Stimulated activated naive B cell treated with anti-CD40 and anti-IgM and Interleukin-4, amounts not matched to agents 10 μg/mL and 1 μg/mL and 100 μg/mL, for 72 hours (primary cell): ENCODE measurements at regions not wholly inside any gene's neighbourhood (a gene's known extent, or its start where the extent isn't known, plus 50 kb on each side); places are given as distances from the start of the nearest gene placed in this dataset.

Source experiments
- ATAC-seq, 2 donors: fragments of 150-1000 bp; cut with Tn5 transposase; replicated peaks; 2 replicates each; pipeline ENCODE4 v1.10.0; 2021; ENCODE audit warnings: moderate library complexity in 1 of 2
- DNase-seq: peaks from one replicate; pipeline ENCODE4 v3.0.0; 2021
- H3K27ac Mint-ChIP-seq: one replicate; pipeline ENCODE4 v1.8.0; 2022; ENCODE audit warnings: mild to moderate bottlenecking, mixed read lengths
- H3K27me3 Mint-ChIP-seq, 2 donors: one replicate each; pipeline ENCODE4 v1.8.0; 2022; ENCODE audit warnings: mixed read lengths in 2 of 2
- H3K36me3 Mint-ChIP-seq, 2 donors: one replicate each; pipeline ENCODE4 v1.8.0; 2022; ENCODE audit warnings: mixed read lengths in 2 of 2, mild to moderate bottlenecking in 1 of 2
- H3K4me1 Mint-ChIP-seq, 2 donors: one replicate each; pipeline ENCODE4 v1.8.0; 2022; ENCODE audit warnings: mixed read lengths in 2 of 2, mild to moderate bottlenecking in 1 of 2
- H3K4me3 Mint-ChIP-seq, 2 donors: one replicate each; pipeline ENCODE4 v1.8.0; 2022; ENCODE audit warnings: mild to moderate bottlenecking in 2 of 2, mixed read lengths in 2 of 2, moderate library complexity in 1 of 2
- H3K9me3 Mint-ChIP-seq, 2 donors: one replicate each; pipeline ENCODE4 v1.8.0; 2022; ENCODE audit warnings: mixed read lengths in 2 of 2, mild to moderate bottlenecking in 1 of 2

DNA sequence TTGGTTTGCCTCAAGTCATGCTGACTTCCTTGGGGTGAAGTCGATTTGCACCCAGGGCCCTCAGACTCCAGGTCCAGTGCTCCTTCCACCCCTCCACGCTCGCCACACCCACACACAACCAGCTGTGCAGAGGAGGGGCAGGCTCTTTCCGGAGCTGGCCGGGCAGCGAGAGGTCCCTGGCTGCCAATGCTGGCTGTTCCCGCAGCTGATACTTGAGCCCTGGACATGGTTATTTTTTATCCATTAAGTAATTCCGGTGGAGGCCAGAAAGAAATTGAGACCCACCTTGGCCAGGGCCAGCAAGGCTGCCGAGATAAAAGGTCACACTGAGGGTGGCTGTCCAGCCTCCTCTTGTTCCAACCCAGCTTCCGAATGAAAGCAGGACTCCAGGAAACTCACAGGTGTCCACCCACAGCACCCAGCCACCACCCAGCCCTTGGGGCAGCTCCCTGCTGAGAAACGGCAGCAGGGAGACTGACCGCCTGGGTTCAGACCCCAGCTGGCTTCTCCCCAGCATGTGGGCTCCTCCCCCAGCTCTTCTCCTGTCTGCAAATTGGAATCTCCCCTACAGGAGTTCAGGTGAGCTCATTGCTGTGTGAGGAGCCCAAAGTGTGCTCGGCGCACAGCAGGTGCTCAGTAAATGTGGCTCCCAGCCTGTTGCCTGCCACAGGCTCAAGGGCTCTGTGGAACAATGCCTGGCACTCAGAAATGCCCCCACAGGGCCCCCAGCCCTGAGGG, 77.8 kb downstream of the PDGFA start:
- no peak overlapping the region for H3K27ac Mint-ChIP-seq
- peaks cover 8 to 10% of the 10 kb centered on the region in 2 donors for H3K9me3 Mint-ChIP-seq
- H3K27me3 Mint-ChIP-seq: no peaks in the 10 kb centered on the region
- H3K36me3 Mint-ChIP-seq: no peaks in the 10 kb centered on the region
- H3K4me3 Mint-ChIP-seq: no peak overlapping the region
- no peak for ATAC-seq
- H3K4me1 Mint-ChIP-seq: no peaks in the 10 kb centered on the region
- no peak for DNase-seq

DNA sequence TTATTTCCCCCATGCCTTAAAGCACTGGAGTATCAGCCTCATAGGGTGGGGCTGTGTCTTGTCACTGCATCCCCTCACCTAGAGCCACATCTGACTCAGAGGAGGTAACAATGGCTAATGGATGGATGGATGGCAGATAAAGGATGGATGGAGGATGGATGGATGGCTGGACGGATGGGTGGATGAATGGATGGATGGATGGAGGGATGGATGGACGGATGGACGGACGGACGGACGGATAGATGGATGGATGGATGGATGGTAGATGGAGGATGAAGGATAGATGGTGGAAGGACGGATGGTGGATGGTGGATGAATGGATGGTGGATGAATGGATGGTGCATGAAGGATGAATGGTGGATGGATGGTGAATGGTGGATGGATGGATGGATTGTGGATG, 77.2 kb downstream of the PDGFA start:
- no peaks in the 10 kb centered on the region for H3K36me3 Mint-ChIP-seq
- ATAC-seq: no peak
- H3K27ac Mint-ChIP-seq: no peak overlapping the region
- no peak overlapping the region for H3K4me3 Mint-ChIP-seq
- no peak for DNase-seq
- no peaks in the 10 kb centered on the region for H3K27me3 Mint-ChIP-seq
- peaks cover 8 to 10% of the 10 kb centered on the region in 2 donors for H3K9me3 Mint-ChIP-seq
- no peaks in the 10 kb centered on the region for H3K4me1 Mint-ChIP-seq

DNA sequence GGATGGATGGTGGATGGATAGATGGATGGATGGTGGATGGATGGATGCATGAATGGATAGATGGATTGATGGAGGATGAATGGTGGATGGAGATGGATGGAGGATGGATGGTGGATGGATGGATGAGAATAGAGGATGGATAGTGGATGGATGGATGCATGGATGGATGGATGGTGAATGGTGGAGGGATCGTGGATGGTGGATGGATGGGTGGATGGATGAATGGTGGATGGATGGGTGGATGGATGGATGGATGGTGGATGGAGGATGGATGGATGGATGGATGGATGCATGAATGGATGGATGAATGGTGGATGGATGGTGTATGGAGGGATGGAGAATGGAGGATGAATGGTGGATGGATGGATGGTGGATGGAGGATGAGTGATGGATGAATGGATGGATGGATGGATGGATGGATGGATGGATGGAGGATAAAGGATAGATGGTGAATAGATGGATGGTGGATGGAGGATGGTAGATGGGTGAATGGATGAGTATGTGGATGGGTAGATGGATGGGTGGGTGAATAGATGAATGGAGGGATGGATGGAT, 76.3 kb downstream of the PDGFA start:
- Mint-ChIP-seq H3K9me3 (peaks cover 8 to 10% of the 10 kb centered on the region in 2 donors), H3K4me3 (no peak overlapping the region), H3K27me3 (no peaks in the 10 kb centered on the region), H3K4me1 (no peaks in the 10 kb centered on the region), H3K36me3 (no peaks in the 10 kb centered on the region), H3K27ac (no peak overlapping the region)
- DNase-seq (no peak), ATAC-seq (no peak)

DNA sequence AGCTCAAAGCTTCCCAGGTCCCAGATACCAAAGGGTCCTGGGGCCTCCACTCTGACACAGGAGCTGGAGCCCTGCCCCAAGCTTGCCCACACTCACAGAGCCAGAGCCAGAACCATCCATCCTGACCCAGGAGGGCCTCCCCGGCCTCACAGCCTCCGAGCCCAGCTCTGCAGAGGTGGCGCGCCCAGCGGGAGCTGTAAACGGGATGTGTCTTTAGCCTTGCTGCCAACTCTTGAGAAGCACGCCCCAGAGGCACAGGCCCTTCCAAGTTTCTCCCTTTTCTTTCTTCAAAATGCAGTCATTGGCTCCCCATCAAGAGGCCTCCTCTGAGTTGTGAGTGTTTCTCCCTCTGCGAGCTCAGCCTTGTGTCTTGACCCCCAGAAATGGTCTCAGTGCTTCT, 75.0 kb downstream of the PDGFA start:
- peaks cover 5 to 8% of the 10 kb centered on the region in 2 donors for H3K27me3 Mint-ChIP-seq

DNA sequence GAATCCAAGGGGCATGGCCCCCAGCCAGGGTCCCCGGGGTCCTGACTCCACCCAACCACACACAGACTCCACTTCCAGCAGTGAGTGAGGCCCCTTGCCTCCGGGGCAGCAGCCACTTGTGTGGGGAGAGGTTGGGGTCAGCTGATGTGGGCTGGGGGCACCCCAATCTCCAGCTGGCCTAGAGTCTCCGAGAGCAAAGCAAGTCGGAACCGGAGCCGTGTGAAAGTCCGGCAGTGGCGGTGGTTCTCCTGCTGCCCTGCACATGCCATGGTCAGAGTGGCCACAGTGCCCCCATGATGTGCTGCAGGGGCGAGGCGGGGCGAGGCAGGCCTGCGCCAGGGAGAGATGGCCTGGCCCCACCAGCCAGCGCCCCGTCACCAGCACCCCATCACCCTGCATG, 74.6 kb downstream of the PDGFA start:
- Mint-ChIP-seq H3K27me3 (peaks cover 5 to 9% of the 10 kb centered on the region in 2 donors), H3K9me3 (peaks cover 8 to 10% of the 10 kb centered on the region in 2 donors), H3K4me3 (no peak overlapping the region), H3K27ac (no peak overlapping the region), H3K36me3 (no peaks in the 10 kb centered on the region), H3K4me1 (no peaks in the 10 kb centered on the region)
- no peak for DNase-seq
- ATAC-seq: no peak

More for the DNA sequence above, 75.0 kb downstream of the PDGFA start:
- Mint-ChIP-seq H3K36me3 (no peaks in the 10 kb centered on the region), H3K4me3 (no peak overlapping the region), H3K4me1 (no peaks in the 10 kb centered on the region), H3K27ac (no peak overlapping the region), H3K9me3 (peaks cover 8 to 10% of the 10 kb centered on the region in 2 donors)
- ATAC-seq (no peak), DNase-seq (no peak)

DNA sequence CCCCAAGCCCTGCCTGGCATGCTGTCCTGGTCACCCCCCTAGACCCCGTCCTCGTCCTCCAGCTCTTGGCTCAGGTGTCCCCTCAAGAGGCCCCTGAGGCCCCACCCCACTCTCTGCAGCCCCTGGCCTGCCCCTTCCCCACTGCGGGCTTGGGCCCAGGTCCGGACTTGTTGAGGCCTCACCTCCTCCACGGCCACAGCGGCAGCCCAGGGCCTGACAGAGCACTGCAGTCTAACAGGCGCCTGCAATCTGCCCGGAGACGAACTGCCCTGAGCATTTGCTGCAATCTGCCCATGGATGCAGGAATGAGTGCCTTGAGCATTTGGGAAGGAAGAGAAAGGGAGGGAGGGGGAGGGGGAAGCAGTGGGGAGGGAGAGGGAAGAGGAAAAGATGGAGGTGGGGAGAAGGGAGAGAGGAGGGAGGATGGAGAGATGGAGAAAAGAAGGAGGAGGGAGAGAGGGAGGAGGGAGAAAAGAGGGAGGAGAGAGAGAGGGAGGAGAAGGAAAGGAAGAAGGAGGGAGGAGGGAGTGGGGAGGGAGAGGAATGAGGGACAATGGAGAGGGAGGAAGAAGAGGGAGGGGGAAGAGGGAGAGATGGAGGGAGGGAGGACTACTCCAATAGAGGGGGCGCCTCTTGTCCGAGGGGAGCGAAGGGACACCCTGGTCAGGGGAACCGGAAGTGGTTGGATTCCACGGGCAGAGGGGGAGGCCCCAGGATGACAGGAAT, 73.9 kb downstream of the PDGFA start:
- ATAC-seq (no peak), DNase-seq (no peak)
- no peak overlapping the region for H3K4me3 Mint-ChIP-seq
- peaks cover 6 to 9% of the 10 kb centered on the region in 2 donors for H3K27me3 Mint-ChIP-seq
- no peaks in the 10 kb centered on the region for H3K36me3 Mint-ChIP-seq
- H3K27ac Mint-ChIP-seq: no peak overlapping the region
- H3K4me1 Mint-ChIP-seq: peaks cover 0 to under 1% of the 10 kb centered on the region in 2 donors
- H3K9me3 Mint-ChIP-seq: peaks cover 4% of the 10 kb centered on the region in 2 donors

DNA sequence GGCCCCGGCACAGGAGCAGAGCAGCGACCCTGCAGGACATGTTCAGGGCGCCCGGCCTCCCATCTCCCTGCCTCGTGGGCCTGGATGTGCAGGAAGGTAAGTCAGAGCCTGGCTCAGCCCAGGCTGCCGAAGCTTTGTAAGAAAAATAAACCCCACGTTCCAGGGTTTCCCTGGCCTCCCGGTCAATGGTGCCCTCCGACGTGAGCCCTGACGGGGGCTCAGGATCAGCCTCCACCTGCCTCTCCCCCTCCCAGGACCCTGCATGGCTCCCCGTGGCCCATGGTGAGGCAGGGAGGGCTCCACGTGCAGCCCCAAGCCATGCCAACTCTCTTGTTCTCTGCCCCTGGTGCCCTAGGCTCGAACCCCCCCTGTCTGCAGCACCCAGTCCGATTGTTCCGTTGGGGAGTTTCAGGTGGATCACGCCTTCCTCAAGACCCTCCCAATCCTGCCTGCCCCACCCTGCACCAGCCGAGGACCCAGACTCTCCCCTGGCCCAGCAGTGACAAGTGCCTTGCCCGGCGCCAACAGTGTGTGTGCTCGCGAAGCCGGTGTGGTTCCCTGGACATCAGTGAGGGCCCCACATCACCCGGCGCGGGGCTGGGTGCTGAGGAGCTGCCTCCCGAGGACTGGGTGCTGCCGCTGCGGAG, 73.2 kb downstream of the PDGFA start:
- no peak overlapping the region for H3K27ac Mint-ChIP-seq
- peaks cover 6 to 8% of the 10 kb centered on the region in 2 donors for H3K4me1 Mint-ChIP-seq
- no peaks in the 10 kb centered on the region for H3K9me3 Mint-ChIP-seq
- H3K36me3 Mint-ChIP-seq: no peaks in the 10 kb centered on the region
- no peak overlapping the region for H3K4me3 Mint-ChIP-seq
- DNase-seq (no peak), ATAC-seq (no peak)
- peaks cover 13 to 16% of the 10 kb centered on the region in 2 donors for H3K27me3 Mint-ChIP-seq
